Loucy (cell line): ENCODE measurements at regions not wholly inside any gene's neighbourhood (a gene's known extent, or its start where the extent isn't known, plus 50 kb on each side); places are given as distances from the start of the nearest gene placed in this dataset.

Source experiments
- CTCF ChIP-seq: fragments of 200-600 bp; sonication (generic); conservative IDR thresholded peaks from 2 replicates; pipeline ENCODE4 v1.5.1; 2014; ENCODE audit warnings: mild to moderate bottlenecking, antibody characterized with exemption, low read length
- EZH2phosphoT487 ChIP-seq: fragments of 200-600 bp; IDR thresholded peaks from 2 replicates; pipeline ENCODE4 v1.6.1; 2018; ENCODE audit warnings: antibody characterized with exemption, mild to moderate bottlenecking, moderate library complexity, borderline replicate concordance

- peak; percentile 49 for TF ChIP-seq CTCF
- TF ChIP-seq EZH2phosphoT487, result no peak
These were observed 119.8 kb downstream of the CCT6B start for GRCh38 chr17:34841467-34841866.
